Activated B cell treated with CpG ODN at 0.5 μM for 24 hours (primary cell): ENCODE measurements at regions not wholly inside any gene's neighbourhood (a gene's known extent, or its start where the extent isn't known, plus 50 kb on each side); places are given as distances from the start of the nearest gene placed in this dataset.

ENCODE experiments used
- ATAC-seq: fragments of 200-7000 bp; cut with Tn5 transposase; one replicate; pipeline ENCODE4 v1.10.0; 2021; ENCODE audit warnings: low read depth, mild to moderate bottlenecking, moderate library complexity
- CTCF ChIA-PET: fragments of 350-600 bp; sonication (Branson Sonifier 250); formaldehyde crosslinking; loops from one replicate; lab custom pipeline; 2021; ENCODE audit warnings: antibody characterized with exemption; lab: Charles Lee
- POLR2A ChIA-PET: fragments of 350-600 bp; sonication (Branson Sonifier 250); formaldehyde crosslinking; loops from one replicate; lab custom pipeline; 2021; ENCODE audit warnings: antibody characterized with exemption; lab: Charles Lee
- DNase-seq: peaks from one replicate; pipeline ENCODE4 v3.0.0; 2022
- H3K27ac Mint-ChIP-seq: one replicate; pipeline ENCODE4 v1.8.0; 2020; ENCODE audit warnings: mixed read lengths
- H3K27me3 Mint-ChIP-seq: one replicate; pipeline ENCODE4 v1.8.0; 2021; ENCODE audit warnings: mixed read lengths
- H3K36me3 Mint-ChIP-seq: one replicate; pipeline ENCODE4 v1.8.0; 2021; ENCODE audit warnings: low read depth, mixed read lengths
- H3K4me1 Mint-ChIP-seq: one replicate; pipeline ENCODE4 v1.8.0; 2021; ENCODE audit warnings: mixed read lengths
- H3K4me3 Mint-ChIP-seq: one replicate; pipeline ENCODE4 v1.8.0; 2020; ENCODE audit warnings: mild to moderate bottlenecking, mixed read lengths
- H3K9me3 Mint-ChIP-seq: one replicate; pipeline ENCODE4 v1.8.0; 2020; ENCODE audit warnings: mixed read lengths
- intact Hi-C: fragments of 100-400 bp; cut with micrococcal nuclease; formaldehyde crosslinking; loops from one replicate; pipeline ENCODE4 v1.15.1; 2024
- TF ChIP-seq, protein P1 (sequence below): fragments of 200-600 bp; IDR thresholded peaks from one replicate; pipeline ENCODE4 v1.8.0; 2022; ENCODE audit warnings: antibody characterized with exemption, mild to moderate bottlenecking

DNA sequence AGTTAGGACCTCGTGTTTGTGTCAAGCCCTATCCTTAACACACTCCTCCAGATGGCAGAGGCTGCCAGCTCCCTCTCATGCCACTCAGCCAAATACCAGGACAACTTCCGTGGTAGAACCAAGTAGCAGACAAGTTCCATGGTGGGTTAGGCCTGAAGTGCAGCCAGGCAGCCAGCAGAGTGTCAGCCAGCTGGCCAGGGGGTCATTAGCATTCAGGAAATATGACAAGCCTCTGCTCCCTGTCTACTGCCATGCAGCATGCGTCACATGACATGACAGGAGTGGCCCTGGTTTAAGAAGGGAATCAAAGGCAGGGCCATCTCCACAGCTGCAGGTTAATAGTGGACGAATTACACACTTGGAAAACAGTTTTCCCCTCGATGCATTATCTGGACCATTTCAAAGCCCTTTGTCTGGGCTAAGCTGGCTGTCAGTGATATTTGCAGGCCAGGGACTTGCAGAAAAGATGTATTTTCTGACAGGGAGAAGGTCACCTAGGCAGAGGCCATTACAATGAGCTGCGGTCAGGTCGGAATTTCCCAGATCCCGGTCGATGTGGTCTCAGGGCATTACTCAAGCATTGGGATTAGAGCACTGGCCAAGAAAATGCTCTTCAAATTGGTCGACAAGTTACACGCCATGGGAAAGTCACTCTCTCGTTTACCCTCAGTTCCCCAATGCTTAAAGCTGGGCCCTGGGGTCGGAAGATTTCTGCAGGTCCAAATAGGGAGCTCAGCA lies 461.7 kb upstream of the CADM1 start:
- ATAC-seq (no peak), DNase-seq (no peak)
- H3K4me1 Mint-ChIP-seq, result no peaks in the 10 kb centered on the region
- POLR2A ChIA-PET, result no interaction called here
- H3K4me3 Mint-ChIP-seq, result no peak overlapping the region
- H3K27ac Mint-ChIP-seq, result no peak overlapping the region
- CTCF ChIA-PET, result no interaction called here
- H3K9me3 Mint-ChIP-seq, result no peaks in the 10 kb centered on the region
- TF ChIP-seq, protein P1, sequence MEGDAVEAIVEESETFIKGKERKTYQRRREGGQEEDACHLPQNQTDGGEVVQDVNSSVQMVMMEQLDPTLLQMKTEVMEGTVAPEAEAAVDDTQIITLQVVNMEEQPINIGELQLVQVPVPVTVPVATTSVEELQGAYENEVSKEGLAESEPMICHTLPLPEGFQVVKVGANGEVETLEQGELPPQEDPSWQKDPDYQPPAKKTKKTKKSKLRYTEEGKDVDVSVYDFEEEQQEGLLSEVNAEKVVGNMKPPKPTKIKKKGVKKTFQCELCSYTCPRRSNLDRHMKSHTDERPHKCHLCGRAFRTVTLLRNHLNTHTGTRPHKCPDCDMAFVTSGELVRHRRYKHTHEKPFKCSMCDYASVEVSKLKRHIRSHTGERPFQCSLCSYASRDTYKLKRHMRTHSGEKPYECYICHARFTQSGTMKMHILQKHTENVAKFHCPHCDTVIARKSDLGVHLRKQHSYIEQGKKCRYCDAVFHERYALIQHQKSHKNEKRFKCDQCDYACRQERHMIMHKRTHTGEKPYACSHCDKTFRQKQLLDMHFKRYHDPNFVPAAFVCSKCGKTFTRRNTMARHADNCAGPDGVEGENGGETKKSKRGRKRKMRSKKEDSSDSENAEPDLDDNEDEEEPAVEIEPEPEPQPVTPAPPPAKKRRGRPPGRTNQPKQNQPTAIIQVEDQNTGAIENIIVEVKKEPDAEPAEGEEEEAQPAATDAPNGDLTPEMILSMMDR, result no peak
- peaks cover 2% of the 10 kb centered on the region for H3K27me3 Mint-ChIP-seq
- intact Hi-C loops, result no loop called here
- H3K36me3 Mint-ChIP-seq, result no peaks in the 10 kb centered on the region

DNA sequence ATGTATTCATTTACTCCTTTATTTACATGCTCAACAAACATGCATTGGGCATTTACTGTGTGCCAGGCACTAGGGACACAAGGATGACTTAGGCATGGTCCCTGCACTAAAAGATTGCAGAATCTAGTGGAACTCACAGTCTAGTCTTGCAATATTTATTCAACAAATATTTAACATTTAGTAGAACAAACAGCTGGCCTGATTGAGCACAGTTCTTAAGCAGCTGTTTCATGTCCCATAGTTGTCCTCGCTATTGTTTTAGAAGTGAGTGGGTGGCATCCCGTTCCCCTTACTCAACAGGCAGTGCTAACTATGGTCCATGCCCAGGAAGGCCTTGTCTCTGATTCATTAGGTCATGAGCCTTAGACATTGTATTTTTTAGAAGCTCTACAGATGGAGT lies 459.9 kb upstream of the CADM1 start:
- ATAC-seq (no peak), DNase-seq (no peak)
- Mint-ChIP-seq H3K36me3 (no peaks in the 10 kb centered on the region), H3K4me1 (no peaks in the 10 kb centered on the region), H3K4me3 (no peak overlapping the region), H3K9me3 (no peaks in the 10 kb centered on the region), H3K27me3 (peaks cover 2% of the 10 kb centered on the region), H3K27ac (no peak overlapping the region)
- CTCF ChIA-PET, result no interaction called here
- TF ChIP-seq, protein P1, result no peak
- intact Hi-C loops, result no loop called here
- POLR2A ChIA-PET, result no interaction called here

DNA sequence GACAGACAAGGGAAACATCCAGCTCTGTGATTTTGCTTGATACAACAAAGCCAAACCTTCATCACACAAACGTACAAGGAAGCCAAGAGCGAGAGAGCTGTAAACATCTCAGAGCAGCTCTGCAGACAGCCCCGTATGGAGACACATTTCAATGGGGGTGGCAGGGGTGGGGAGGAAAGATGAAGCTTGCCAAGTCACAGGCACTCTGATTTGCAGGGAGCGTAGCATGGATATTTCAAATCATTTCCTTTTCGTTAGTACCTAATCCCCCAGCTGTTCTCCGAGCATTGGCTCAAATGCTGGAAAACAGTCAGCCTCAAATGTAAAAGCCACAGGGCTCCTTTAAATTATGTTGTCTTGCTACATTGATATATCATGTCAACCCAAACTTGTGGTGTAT lies 458.9 kb upstream of the CADM1 start:
- H3K4me3 Mint-ChIP-seq, result no peak overlapping the region
- no peak for ATAC-seq
- intact Hi-C loops, result no loop called here
- TF ChIP-seq, protein P1, result no peak
- no peaks in the 10 kb centered on the region for H3K36me3 Mint-ChIP-seq
- no peaks in the 10 kb centered on the region for H3K9me3 Mint-ChIP-seq
- peaks cover 2% of the 10 kb centered on the region for H3K27me3 Mint-ChIP-seq
- POLR2A ChIA-PET, result no interaction called here
- no peak overlapping the region for H3K27ac Mint-ChIP-seq
- CTCF ChIA-PET, result no interaction called here
- no peak for DNase-seq
- H3K4me1 Mint-ChIP-seq, result no peaks in the 10 kb centered on the region

DNA sequence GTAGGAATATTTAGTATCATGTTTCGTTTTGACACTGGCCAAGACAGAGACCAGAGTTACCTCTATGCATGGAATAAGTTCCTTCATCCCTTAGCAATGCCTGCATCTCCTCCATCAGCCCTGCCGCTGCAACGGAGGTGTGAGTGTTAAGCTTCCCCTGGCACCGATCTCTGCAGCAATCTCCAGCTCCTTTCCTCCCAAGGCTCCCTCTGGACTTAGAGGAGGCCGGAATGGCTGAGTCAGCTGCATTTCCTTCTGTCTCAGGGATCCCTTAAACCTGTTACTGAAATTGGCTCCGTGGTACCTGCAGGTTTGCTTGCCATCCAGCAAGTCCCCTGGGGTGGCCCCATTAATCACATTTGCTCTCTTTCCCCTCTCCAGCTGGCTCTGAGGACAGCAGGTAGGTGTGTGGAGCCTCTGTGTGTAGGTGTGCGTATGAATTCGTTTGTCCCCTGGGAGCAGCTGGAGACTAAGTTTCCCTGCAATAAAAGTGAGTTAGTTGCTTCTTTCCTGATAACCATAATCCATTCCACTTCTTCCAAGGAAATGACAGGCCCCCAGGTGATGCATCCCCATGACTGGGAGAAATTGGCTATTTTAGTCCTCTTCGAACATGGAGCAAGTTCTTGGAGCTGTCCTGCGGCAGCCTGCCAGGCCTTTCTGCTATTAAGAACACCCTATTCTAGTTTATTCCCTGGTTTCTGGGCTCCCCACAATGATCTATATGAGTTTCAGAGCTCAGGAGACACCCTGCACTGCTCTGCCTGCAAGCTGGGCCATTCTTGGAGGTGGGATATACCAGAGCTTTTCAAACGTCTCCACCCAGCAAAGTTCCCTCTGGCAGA lies 457.2 kb upstream of the CADM1 start:
- no peaks in the 10 kb centered on the region for H3K9me3 Mint-ChIP-seq
- DNase-seq (no peak), ATAC-seq (no peak)
- CTCF ChIA-PET, result no interaction called here
- H3K27me3 Mint-ChIP-seq, result peaks cover 2% of the 10 kb centered on the region
- intact Hi-C loops, result no loop called here
- H3K4me3 Mint-ChIP-seq, result no peak overlapping the region
- no peaks in the 10 kb centered on the region for H3K36me3 Mint-ChIP-seq
- H3K27ac Mint-ChIP-seq, result no peak overlapping the region
- POLR2A ChIA-PET, result no interaction called here
- no peaks in the 10 kb centered on the region for H3K4me1 Mint-ChIP-seq
- TF ChIP-seq, protein P1, result no peak

DNA sequence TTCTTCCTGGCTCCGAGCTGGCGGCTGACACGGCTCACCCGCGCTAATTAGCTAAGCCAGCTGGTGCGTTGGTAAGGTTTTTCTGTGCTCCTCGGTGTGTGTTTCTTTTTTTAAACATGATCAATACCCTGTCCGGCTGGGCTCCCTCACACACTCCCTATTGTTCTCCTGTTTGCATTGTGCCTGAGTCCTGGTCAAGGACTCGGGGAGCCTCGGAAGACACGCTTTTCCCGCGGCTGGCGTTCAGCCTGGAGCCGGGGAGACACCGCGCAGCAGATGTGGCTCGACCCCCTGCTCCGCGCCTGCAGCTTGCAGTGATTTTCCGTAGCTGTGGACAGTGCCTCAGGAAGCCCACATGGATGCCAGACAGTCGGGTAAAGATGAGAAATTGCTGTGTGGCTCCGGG lies 454.9 kb upstream of the CADM1 start:
- Mint-ChIP-seq H3K27ac (no peak overlapping the region), H3K4me1 (no peaks in the 10 kb centered on the region), H3K9me3 (no peaks in the 10 kb centered on the region), H3K4me3 (no peak overlapping the region), H3K27me3 (peaks cover 2% of the 10 kb centered on the region), H3K36me3 (no peaks in the 10 kb centered on the region)
- intact Hi-C loops, result no loop called here
- ATAC-seq (no peak), DNase-seq (no peak)
- ChIA-PET CTCF (no interaction called here), POLR2A (no interaction called here)
- TF ChIP-seq, protein P1, result no peak
